ENCODE measurements at regions not wholly inside any gene's neighbourhood (a gene's known extent, or its start where the extent isn't known, plus 50 kb on each side); places are given as distances from the start of the nearest gene placed in this dataset.

- no peak for TF ChIP-seq CTCF (conservative IDR thresholded peaks at IDR 0.05)
- no peak for TF ChIP-seq EZH2 (IDR thresholded peaks at IDR 0.05; ENCODE audit: low read depth)
These were observed 263.9 kb upstream of the STT3B start for GRCh38 chr3:31268868-31269267.
